A673 (cell line): ENCODE measurements at regions not wholly inside any gene's neighbourhood (a gene's known extent, or its start where the extent isn't known, plus 50 kb on each side); places are given as distances from the start of the nearest gene placed in this dataset.

Experiments used
- BruUV-seq: library from RNA; stranded (reverse); fragments of 400-500 nt; replicated peaks from 2 replicates; lab custom pipeline; 2021; lab: Mats Ljungman, UMichigan
- CTCF ChIA-PET: fragments of 300-600 bp; sonication (Branson Sonifier 250); formaldehyde crosslinking; loops from one replicate; lab custom pipeline; 2022; ENCODE audit warnings: antibody characterized with exemption; lab: Charles Lee
- POLR2A ChIA-PET: fragments of 300-600 bp; sonication (Branson Sonifier 250); formaldehyde crosslinking; loops from one replicate; lab custom pipeline; 2022; ENCODE audit warnings: antibody characterized with exemption; ENCODE audit not compliant: low non-redundant PET; lab: Charles Lee
- DNase-seq: peaks from one replicate; pipeline ENCODE4 v3.0.0-alpha.2; 2015; ENCODE audit warnings: low spot score
- H3K27ac ChIP-seq: fragments of 200-600 bp; sonication (generic); 2 replicates; pipeline ENCODE4 v1.5.1; 2016; ENCODE audit warnings: mixed run types, low read depth, mild to moderate bottlenecking, mixed read lengths, antibody characterized with exemption, low read length; ENCODE audit not compliant: poor library complexity, severe bottlenecking
- H3K27me3 ChIP-seq: fragments of 200-600 bp; sonication (generic); replicated peaks from 2 replicates; pipeline ENCODE4 v1.6.1; 2017; ENCODE audit warnings: mixed run types, low read depth, mild to moderate bottlenecking, mixed read lengths, antibody characterized with exemption, low read length; ENCODE audit not compliant: insufficient read depth, poor library complexity
- H3K36me3 ChIP-seq: fragments of 200-600 bp; sonication (generic); 2 replicates; pipeline ENCODE4 v1.6.1; 2016; ENCODE audit warnings: mixed run types, mild to moderate bottlenecking, mixed read lengths, antibody characterized with exemption, low read length; ENCODE audit not compliant: insufficient read depth, poor library complexity, severe bottlenecking
- H3K4me1 ChIP-seq: fragments of 200-600 bp; sonication (generic); 2 replicates; pipeline ENCODE4 v1.6.1; 2017; ENCODE audit warnings: mixed run types, mild to moderate bottlenecking, mixed read lengths, antibody characterized with exemption, low read length; ENCODE audit not compliant: insufficient read depth, poor library complexity, severe bottlenecking
- H3K4me3 ChIP-seq: fragments of 200-600 bp; sonication (generic); 2 replicates; pipeline ENCODE4 v1.5.1; 2016; ENCODE audit warnings: low read depth, mixed run types, mild to moderate bottlenecking, mixed read lengths, low read length; ENCODE audit not compliant: poor library complexity, severe bottlenecking
- H3K9me3 ChIP-seq: fragments of 200-600 bp; sonication (generic); 2 replicates; pipeline ENCODE4 v1.6.1; 2016; ENCODE audit warnings: mixed run types, low read depth, mild to moderate bottlenecking, mixed read lengths, antibody characterized with exemption, low read length; ENCODE audit not compliant: poor library complexity, severe bottlenecking
- EZH2 ChIP-seq: fragments of 200-600 bp; sonication (generic); IDR thresholded peaks from 2 replicates; pipeline ENCODE4 v1.6.1; 2017; ENCODE audit warnings: borderline replicate concordance, low read depth, mild to moderate bottlenecking, mixed read lengths, antibody characterized with exemption, low read length; ENCODE audit not compliant: poor library complexity, severe bottlenecking
- intact Hi-C: fragments of 100-400 bp; cut with micrococcal nuclease; formaldehyde crosslinking; loops from one replicate; pipeline ENCODE4 v1.10.0; 2022; ENCODE audit not compliant: unreplicated experiment
- TF ChIP-seq, protein P1 (sequence below): fragments of 300-800, 200-600 bp; sonication (generic); conservative IDR thresholded peaks from 2 replicates; pipeline ENCODE4 v1.5.1; 2017; ENCODE audit warnings: low read depth, mild to moderate bottlenecking, antibody characterized with exemption, low read length, moderate library complexity, mixed read lengths

DNA sequence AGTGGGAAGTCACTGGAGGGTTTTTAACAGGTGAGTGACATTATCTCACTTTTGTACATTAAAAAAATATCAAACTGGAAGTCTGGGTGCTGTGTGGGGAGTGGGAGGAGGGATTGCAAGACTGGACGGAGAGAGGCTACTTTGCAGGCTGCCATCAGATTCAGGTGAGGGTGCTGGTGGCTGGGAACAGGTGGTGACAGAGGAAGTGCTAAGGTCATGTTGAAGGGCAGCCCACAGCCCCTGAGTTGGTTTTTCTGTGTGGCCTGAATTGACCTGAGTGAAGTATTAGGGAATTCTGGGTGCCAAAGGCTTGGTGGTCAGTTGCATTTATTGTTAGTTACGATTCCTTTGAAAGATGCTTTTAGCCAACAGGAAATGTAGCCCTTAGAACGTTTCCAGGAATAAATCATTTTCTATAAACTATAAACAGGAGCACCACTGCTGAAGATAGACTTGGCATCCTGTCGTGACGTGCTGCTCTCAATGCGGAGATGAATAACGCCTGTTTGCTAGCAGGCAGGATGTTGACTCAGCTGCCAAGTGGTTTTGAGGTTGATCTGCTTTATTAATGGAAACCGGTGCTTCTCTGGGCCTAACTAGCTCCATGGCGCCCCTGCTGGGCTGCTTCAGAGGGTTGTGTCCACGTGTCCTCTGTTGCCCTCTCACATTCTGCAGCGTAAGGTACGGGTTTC is 707.5 kb upstream of the TMEM132C start:
- intact Hi-C loops, result no loop called here
- Histone ChIP-seq H3K4me1 (no peaks in the 10 kb centered on the region), H3K27me3 (no peaks in the 10 kb centered on the region), H3K4me3 (no peak overlapping the region), H3K27ac (no peak overlapping the region), H3K9me3 (no peaks in the 10 kb centered on the region), H3K36me3 (no peaks in the 10 kb centered on the region)
- CTCF ChIA-PET, result no interaction called here
- BruUV-seq, result no TSS peak
- peak; percentile 66 for DNase-seq
- POLR2A ChIA-PET, result no interaction called here
- TF ChIP-seq EZH2, result no peak
- TF ChIP-seq, protein P1, sequence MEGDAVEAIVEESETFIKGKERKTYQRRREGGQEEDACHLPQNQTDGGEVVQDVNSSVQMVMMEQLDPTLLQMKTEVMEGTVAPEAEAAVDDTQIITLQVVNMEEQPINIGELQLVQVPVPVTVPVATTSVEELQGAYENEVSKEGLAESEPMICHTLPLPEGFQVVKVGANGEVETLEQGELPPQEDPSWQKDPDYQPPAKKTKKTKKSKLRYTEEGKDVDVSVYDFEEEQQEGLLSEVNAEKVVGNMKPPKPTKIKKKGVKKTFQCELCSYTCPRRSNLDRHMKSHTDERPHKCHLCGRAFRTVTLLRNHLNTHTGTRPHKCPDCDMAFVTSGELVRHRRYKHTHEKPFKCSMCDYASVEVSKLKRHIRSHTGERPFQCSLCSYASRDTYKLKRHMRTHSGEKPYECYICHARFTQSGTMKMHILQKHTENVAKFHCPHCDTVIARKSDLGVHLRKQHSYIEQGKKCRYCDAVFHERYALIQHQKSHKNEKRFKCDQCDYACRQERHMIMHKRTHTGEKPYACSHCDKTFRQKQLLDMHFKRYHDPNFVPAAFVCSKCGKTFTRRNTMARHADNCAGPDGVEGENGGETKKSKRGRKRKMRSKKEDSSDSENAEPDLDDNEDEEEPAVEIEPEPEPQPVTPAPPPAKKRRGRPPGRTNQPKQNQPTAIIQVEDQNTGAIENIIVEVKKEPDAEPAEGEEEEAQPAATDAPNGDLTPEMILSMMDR, result peak; percentile 51

GRCh38 chr12:127560041-127560478 is 706.9 kb upstream of the TMEM132C start:
- CTCF ChIA-PET, result no interaction called here
- no peak for DNase-seq
- Histone ChIP-seq H3K36me3 (no peaks in the 10 kb centered on the region), H3K4me3 (no peak overlapping the region), H3K27me3 (no peaks in the 10 kb centered on the region), H3K9me3 (no peaks in the 10 kb centered on the region), H3K27ac (no peak overlapping the region), H3K4me1 (no peaks in the 10 kb centered on the region)
- POLR2A ChIA-PET, result no interaction called here
- intact Hi-C loops, result no loop called here
- BruUV-seq, result no TSS peak
- no peak for TF ChIP-seq EZH2
- TF ChIP-seq, protein P1, result no peak; the same call in 1 of the 2 replicates

GRCh38 chr12:127562816-127563215 is 704.2 kb upstream of the TMEM132C start:
- H3K9me3 ChIP-seq, result no peaks in the 10 kb centered on the region
- no peak for DNase-seq
- H3K27me3 ChIP-seq, result no peaks in the 10 kb centered on the region
- CTCF ChIA-PET, result no interaction called here
- POLR2A ChIA-PET, result no interaction called here
- TF ChIP-seq, protein P1, result no peak
- TF ChIP-seq EZH2, result no peak
- H3K27ac ChIP-seq, result no peak overlapping the region
- no peak overlapping the region for H3K4me3 ChIP-seq
- no peaks in the 10 kb centered on the region for H3K36me3 ChIP-seq
- no peaks in the 10 kb centered on the region for H3K4me1 ChIP-seq
- intact Hi-C loops, result no loop called here
- BruUV-seq, result no TSS peak
